ENCODE measurements at regions not wholly inside any gene's neighbourhood (a gene's known extent, or its start where the extent isn't known, plus 50 kb on each side); places are given as distances from the start of the nearest gene placed in this dataset.

DNA sequence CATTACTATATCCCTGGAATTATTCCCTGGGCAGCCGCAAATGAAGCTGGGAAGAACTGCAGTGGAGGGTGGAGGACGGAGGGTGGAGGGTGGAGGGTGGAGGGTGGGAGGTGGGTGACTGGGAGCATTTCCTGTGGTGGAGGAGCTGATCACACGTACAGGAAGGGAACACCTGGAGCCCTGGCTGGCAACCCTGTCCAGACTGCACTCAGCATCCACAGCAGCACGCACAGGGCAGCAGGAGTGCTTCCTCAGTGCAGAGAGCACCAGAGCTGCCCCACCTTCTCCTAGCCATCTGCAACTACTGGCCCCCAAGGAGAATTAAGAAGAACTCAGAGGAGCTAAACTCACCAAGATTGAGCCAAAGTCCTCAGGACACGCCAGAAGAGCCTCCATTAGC, 249.9 kb downstream of the EIPR1 start (continued):
- TF ChIP-seq, protein P1, sequence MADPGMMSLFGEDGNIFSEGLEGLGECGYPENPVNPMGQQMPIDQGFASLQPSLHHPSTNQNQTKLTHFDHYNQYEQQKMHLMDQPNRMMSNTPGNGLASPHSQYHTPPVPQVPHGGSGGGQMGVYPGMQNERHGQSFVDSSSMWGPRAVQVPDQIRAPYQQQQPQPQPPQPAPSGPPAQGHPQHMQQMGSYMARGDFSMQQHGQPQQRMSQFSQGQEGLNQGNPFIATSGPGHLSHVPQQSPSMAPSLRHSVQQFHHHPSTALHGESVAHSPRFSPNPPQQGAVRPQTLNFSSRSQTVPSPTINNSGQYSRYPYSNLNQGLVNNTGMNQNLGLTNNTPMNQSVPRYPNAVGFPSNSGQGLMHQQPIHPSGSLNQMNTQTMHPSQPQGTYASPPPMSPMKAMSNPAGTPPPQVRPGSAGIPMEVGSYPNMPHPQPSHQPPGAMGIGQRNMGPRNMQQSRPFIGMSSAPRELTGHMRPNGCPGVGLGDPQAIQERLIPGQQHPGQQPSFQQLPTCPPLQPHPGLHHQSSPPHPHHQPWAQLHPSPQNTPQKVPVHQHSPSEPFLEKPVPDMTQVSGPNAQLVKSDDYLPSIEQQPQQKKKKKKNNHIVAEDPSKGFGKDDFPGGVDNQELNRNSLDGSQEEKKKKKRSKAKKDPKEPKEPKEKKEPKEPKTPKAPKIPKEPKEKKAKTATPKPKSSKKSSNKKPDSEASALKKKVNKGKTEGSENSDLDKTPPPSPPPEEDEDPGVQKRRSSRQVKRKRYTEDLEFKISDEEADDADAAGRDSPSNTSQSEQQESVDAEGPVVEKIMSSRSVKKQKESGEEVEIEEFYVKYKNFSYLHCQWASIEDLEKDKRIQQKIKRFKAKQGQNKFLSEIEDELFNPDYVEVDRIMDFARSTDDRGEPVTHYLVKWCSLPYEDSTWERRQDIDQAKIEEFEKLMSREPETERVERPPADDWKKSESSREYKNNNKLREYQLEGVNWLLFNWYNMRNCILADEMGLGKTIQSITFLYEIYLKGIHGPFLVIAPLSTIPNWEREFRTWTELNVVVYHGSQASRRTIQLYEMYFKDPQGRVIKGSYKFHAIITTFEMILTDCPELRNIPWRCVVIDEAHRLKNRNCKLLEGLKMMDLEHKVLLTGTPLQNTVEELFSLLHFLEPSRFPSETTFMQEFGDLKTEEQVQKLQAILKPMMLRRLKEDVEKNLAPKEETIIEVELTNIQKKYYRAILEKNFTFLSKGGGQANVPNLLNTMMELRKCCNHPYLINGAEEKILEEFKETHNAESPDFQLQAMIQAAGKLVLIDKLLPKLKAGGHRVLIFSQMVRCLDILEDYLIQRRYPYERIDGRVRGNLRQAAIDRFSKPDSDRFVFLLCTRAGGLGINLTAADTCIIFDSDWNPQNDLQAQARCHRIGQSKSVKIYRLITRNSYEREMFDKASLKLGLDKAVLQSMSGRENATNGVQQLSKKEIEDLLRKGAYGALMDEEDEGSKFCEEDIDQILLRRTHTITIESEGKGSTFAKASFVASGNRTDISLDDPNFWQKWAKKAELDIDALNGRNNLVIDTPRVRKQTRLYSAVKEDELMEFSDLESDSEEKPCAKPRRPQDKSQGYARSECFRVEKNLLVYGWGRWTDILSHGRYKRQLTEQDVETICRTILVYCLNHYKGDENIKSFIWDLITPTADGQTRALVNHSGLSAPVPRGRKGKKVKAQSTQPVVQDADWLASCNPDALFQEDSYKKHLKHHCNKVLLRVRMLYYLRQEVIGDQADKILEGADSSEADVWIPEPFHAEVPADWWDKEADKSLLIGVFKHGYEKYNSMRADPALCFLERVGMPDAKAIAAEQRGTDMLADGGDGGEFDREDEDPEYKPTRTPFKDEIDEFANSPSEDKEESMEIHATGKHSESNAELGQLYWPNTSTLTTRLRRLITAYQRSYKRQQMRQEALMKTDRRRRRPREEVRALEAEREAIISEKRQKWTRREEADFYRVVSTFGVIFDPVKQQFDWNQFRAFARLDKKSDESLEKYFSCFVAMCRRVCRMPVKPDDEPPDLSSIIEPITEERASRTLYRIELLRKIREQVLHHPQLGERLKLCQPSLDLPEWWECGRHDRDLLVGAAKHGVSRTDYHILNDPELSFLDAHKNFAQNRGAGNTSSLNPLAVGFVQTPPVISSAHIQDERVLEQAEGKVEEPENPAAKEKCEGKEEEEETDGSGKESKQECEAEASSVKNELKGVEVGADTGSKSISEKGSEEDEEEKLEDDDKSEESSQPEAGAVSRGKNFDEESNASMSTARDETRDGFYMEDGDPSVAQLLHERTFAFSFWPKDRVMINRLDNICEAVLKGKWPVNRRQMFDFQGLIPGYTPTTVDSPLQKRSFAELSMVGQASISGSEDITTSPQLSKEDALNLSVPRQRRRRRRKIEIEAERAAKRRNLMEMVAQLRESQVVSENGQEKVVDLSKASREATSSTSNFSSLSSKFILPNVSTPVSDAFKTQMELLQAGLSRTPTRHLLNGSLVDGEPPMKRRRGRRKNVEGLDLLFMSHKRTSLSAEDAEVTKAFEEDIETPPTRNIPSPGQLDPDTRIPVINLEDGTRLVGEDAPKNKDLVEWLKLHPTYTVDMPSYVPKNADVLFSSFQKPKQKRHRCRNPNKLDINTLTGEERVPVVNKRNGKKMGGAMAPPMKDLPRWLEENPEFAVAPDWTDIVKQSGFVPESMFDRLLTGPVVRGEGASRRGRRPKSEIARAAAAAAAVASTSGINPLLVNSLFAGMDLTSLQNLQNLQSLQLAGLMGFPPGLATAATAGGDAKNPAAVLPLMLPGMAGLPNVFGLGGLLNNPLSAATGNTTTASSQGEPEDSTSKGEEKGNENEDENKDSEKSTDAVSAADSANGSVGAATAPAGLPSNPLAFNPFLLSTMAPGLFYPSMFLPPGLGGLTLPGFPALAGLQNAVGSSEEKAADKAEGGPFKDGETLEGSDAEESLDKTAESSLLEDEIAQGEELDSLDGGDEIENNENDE (IDR thresholded peaks at IDR 0.05; ENCODE audit: insufficient replicate concordance, low read length), result no peak
- TF ChIP-seq BRCA1 (IDR thresholded peaks at IDR 0.05; ENCODE audit: low read depth, low read length) (no peak), JUND (IDR thresholded peaks at IDR 0.05; ENCODE audit: low read length) (no peak)

Data from H1 (cell line).